ENCODE measurements at regions not wholly inside any gene's neighbourhood (a gene's known extent, or its start where the extent isn't known, plus 50 kb on each side); places are given as distances from the start of the nearest gene placed in this dataset.
"Not testable (repeated sequence)": the region's sequence is repeated elsewhere in the genome, so short reads cannot be mapped to it uniquely, and the experiment has no call there.

DNA sequence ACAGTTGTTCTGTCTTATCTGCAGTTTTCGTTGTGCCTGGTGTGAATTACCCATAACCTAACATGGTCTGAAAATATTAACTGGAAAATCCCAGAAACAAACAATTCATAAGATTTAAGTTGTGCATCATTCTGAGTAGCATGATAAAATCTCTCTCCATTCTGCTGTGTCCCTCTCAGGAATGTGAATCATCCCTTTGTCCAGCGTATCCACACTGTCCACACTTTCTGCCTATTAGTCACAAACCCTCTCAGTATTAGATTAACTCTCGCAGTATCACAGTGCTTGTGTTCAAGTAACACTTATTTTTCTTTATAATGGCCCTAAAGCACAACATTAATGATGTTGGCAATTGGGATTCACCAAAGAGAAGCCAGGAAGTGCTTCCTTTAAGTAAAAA lies 203.2 kb downstream of the CGGBP1 start:
- H3K4me3 ChIP-seq (ENCODE audit: low read length), result no peak overlapping the region
- no peaks in the 10 kb centered on the region for H3K27me3 ChIP-seq (ENCODE audit: insufficient read depth, low read length)
- H3K36me3 ChIP-seq (ENCODE audit: insufficient read depth, low read length), result no peaks in the 10 kb centered on the region
- H3K9me3 ChIP-seq (ENCODE audit: low read length), result no peaks in the 10 kb centered on the region
- H2AFZ ChIP-seq (ENCODE audit: low read depth, low read length), result no peak overlapping the region
- H3K4me1 ChIP-seq (ENCODE audit: insufficient read depth, low read length), result peaks cover 3% of the 10 kb centered on the region

DNA sequence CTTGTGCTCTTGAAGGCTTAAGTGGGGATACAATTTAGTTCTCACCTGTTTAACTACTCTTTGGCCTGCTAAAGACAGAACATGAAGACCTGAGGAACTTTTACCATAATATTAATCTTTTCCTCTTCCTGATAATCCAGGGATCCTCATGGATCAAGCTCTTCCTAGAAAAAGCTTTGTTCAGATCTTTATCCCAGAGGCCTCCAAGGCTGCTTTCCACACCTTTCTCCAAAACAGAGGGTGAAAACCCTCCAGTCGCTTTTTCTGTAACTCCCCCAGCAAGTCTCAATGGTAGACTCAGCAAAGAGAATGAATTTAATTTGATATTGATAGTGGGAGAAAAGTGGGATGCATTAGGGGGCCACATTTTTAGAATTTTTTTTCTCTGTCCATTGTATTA lies 203.6 kb downstream of the CGGBP1 start:
- Histone ChIP-seq H3K4me3 (ENCODE audit: low read length) (no peak overlapping the region), H3K27me3 (ENCODE audit: insufficient read depth, low read length) (no peaks in the 10 kb centered on the region), H3K4me1 (ENCODE audit: insufficient read depth, low read length) (peaks cover 3% of the 10 kb centered on the region), H2AFZ (ENCODE audit: low read depth, low read length) (no peak overlapping the region), H3K36me3 (ENCODE audit: insufficient read depth, low read length) (no peaks in the 10 kb centered on the region), H3K9me3 (ENCODE audit: low read length) (no peaks in the 10 kb centered on the region)

DNA sequence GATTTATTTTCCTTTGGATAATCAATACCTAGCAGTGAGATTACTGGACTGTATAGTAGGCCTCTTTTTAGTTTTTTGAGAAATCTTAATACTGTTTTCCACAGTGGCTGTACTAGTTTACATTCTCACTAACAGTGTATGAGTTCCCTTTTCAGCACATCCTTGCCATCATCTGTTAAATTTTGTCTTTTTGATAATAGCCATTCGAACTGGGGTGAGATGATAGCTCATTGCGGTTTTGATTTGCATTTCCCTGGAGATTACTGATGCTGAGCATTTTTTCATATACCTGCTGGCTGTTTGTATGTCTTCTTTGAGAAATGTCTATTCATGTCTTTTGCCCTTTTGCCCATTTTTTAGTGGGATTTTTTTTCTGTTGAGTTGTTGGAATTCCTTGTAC lies 210.8 kb downstream of the CGGBP1 start:
- Histone ChIP-seq H3K4me3 (ENCODE audit: low read length) (no peak overlapping the region), H3K36me3 (ENCODE audit: insufficient read depth, low read length) (no peaks in the 10 kb centered on the region), H2AFZ (ENCODE audit: low read depth, low read length) (no peak overlapping the region), H3K4me1 (ENCODE audit: insufficient read depth, low read length) (no peaks in the 10 kb centered on the region), H3K27me3 (ENCODE audit: insufficient read depth, low read length) (no peaks in the 10 kb centered on the region), H3K9me3 (ENCODE audit: low read length) (no peaks in the 10 kb centered on the region)

DNA sequence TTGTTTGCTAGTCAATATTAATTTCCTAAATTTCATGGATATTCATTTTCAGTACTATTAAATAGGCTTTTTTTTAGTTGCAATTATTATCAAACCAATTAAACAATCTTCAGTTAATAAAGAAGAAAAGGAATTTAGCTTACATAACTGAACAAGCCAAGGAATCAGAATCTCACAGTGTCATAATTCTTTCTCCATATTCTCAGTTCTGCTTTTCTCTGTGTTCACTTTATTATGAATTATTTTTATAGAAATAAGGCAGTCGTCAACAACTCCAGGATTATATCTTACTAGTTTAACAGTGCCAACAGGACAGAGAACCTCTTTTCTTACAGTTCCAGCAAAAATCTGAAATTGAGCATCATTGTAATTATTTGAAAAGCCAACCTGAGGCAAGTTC lies 221.7 kb downstream of the CGGBP1 start:
- H3K9me3 ChIP-seq (ENCODE audit: low read length), result no peaks in the 10 kb centered on the region
- no peak overlapping the region for H2AFZ ChIP-seq (ENCODE audit: low read depth, low read length)
- H3K4me1 ChIP-seq (ENCODE audit: insufficient read depth, low read length), result no peaks in the 10 kb centered on the region
- no peaks in the 10 kb centered on the region for H3K36me3 ChIP-seq (ENCODE audit: insufficient read depth, low read length)
- H3K4me3 ChIP-seq (ENCODE audit: low read length), result no peak overlapping the region
- H3K27me3 ChIP-seq (ENCODE audit: insufficient read depth, low read length), result no peaks in the 10 kb centered on the region

DNA sequence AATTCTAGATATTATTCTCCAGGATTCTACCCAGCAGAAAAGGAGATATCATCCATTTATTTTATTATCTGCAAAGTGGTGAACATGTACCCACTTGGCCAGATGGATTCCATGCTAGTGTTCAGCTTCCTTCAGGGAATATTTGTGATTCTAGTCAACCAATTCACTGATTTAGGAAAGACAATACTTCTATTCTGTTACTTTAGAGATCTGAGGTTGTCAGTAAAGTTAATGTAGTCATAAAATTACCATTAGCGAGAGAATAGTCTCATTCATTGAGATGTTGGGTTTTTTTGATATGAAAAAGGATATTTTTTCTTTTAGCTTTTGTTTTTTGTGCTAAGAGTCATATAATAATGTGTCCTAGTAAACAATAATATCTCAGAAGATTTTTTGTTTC lies 222.8 kb downstream of the CGGBP1 start:
- Histone ChIP-seq H3K27me3 (ENCODE audit: insufficient read depth, low read length) (no peaks in the 10 kb centered on the region), H2AFZ (ENCODE audit: low read depth, low read length) (no peak overlapping the region), H3K36me3 (ENCODE audit: insufficient read depth, low read length) (no peaks in the 10 kb centered on the region), H3K9me3 (ENCODE audit: low read length) (no peaks in the 10 kb centered on the region), H3K4me1 (ENCODE audit: insufficient read depth, low read length) (no peaks in the 10 kb centered on the region), H3K4me3 (ENCODE audit: low read length) (no peak overlapping the region)

DNA sequence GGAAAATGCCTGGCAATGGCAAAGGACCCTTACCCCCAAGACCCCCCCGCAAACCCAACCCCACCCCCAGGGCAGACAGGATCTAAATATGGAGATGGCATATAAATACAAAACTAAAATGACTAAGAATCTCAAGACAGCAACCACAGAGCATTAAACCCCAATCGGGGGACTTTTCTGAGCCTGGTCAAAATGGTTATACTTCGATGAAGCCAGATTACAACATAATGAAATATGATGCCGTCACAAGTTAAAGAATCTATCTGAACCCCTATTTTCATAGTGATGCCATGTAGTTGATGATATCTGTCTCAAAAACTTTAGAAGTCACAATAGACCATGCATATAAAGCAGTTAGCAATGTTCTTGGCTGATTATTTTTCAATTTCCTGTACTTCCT lies 223.6 kb downstream of the CGGBP1 start:
- H3K4me3 ChIP-seq (ENCODE audit: low read length), result no peak overlapping the region
- H3K36me3 ChIP-seq (ENCODE audit: insufficient read depth, low read length), result no peaks in the 10 kb centered on the region
- no peaks in the 10 kb centered on the region for H3K27me3 ChIP-seq (ENCODE audit: insufficient read depth, low read length)
- no peak overlapping the region for H2AFZ ChIP-seq (ENCODE audit: low read depth, low read length)
- no peaks in the 10 kb centered on the region for H3K9me3 ChIP-seq (ENCODE audit: low read length)
- no peaks in the 10 kb centered on the region for H3K4me1 ChIP-seq (ENCODE audit: insufficient read depth, low read length)

DNA sequence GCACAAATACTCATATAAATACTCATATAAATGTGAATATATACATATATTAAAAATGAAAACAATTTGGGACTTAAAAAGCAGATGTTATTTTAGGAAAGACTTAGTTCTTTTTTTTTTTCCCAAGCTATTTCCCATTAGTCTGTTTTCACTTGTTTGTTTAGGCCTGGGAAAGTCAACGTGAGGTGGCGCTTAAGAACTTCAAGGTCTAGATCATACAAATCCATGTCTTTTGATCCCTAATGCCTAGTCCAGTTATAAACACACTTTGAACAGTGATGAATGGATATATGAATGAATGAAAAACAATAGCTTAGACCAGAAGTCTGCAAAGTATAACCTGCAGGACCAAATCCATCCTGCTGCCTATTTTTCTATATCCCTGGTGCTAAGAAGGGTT lies 224.5 kb downstream of the CGGBP1 start:
- Histone ChIP-seq H3K4me3 (ENCODE audit: low read length) (no peak overlapping the region), H3K27me3 (ENCODE audit: insufficient read depth, low read length) (no peaks in the 10 kb centered on the region), H3K4me1 (ENCODE audit: insufficient read depth, low read length) (no peaks in the 10 kb centered on the region), H2AFZ (ENCODE audit: low read depth, low read length) (no peak overlapping the region), H3K36me3 (ENCODE audit: insufficient read depth, low read length) (no peaks in the 10 kb centered on the region), H3K9me3 (ENCODE audit: low read length) (no peaks in the 10 kb centered on the region)

DNA sequence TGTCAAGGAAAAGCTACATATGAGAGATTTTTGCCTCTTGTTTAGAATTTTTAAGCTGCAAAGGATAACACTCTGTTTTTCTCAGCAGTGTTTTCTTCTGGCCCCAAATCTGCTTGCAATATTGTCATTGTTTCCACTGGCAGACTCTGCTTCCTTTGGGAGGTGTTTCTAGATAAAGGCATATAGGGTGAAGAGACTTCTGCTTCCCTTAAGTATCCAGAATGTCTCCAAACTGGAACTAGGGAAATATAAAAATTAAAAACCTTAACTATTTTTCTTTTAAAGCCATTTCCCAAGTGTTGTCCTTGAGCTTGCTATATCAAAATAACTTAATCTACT lies 225.8 kb downstream of the CGGBP1 start:
- H3K4me1 ChIP-seq (ENCODE audit: insufficient read depth, low read length), result no peaks in the 10 kb centered on the region
- H3K36me3 ChIP-seq (ENCODE audit: insufficient read depth, low read length), result no peaks in the 10 kb centered on the region
- no peak overlapping the region for H3K4me3 ChIP-seq (ENCODE audit: low read length)
- H3K9me3 ChIP-seq (ENCODE audit: low read length), result no peaks in the 10 kb centered on the region
- H3K27me3 ChIP-seq (ENCODE audit: insufficient read depth, low read length), result no peaks in the 10 kb centered on the region
- H2AFZ ChIP-seq (ENCODE audit: low read depth, low read length), result no peak overlapping the region

DNA sequence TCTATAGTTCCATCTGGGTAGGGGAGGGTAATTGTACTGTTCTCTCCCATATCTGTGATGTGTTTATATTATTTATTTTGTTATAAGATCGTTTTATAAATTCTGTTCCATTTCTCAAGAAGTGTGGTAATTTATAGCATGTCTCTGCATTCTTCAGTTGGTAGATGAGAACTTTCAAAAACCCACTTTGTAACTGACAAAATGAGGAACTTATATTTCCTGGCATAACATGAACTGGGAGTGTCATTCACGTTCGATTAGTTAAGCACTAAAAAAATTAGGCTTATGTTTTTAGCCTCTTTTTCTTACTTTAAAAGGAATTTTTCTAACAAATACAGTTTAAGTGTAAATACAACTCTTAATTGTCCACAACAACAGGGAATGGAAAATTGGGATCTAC lies 230.8 kb downstream of the CGGBP1 start:
- Histone ChIP-seq H2AFZ (ENCODE audit: low read depth, low read length) (no peak overlapping the region), H3K4me3 (ENCODE audit: low read length) (no peak overlapping the region), H3K9me3 (ENCODE audit: low read length) (no peaks in the 10 kb centered on the region), H3K27me3 (ENCODE audit: insufficient read depth, low read length) (no peaks in the 10 kb centered on the region), H3K4me1 (ENCODE audit: insufficient read depth, low read length) (no peaks in the 10 kb centered on the region), H3K36me3 (ENCODE audit: insufficient read depth, low read length) (no peaks in the 10 kb centered on the region)

DNA sequence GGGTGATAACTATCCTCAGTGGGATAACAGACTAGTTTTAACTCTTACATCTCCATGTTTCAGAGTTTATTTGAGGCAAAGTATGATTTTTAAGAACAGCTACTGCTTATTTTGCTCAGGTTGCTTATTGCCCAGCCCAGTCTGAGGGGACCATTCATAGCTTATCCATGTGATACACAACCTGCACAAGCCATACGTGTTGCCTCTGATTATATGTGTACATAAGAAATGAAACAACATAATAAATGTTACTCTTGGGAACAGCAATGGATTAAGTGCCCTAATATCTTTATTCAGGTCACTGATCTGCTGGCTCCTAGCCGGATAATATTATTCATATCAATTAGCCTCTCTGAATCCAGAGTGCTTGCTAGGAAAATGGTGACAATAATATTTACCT lies 236.2 kb downstream of the CGGBP1 start:
- no peaks in the 10 kb centered on the region for H3K4me1 ChIP-seq (ENCODE audit: insufficient read depth, low read length)
- H3K27me3 ChIP-seq (ENCODE audit: insufficient read depth, low read length), result no peaks in the 10 kb centered on the region
- no peak overlapping the region for H3K4me3 ChIP-seq (ENCODE audit: low read length)
- H3K9me3 ChIP-seq (ENCODE audit: low read length), result no peaks in the 10 kb centered on the region
- H3K36me3 ChIP-seq (ENCODE audit: insufficient read depth, low read length), result no peaks in the 10 kb centered on the region
- no peak overlapping the region for H2AFZ ChIP-seq (ENCODE audit: low read depth, low read length)

DNA sequence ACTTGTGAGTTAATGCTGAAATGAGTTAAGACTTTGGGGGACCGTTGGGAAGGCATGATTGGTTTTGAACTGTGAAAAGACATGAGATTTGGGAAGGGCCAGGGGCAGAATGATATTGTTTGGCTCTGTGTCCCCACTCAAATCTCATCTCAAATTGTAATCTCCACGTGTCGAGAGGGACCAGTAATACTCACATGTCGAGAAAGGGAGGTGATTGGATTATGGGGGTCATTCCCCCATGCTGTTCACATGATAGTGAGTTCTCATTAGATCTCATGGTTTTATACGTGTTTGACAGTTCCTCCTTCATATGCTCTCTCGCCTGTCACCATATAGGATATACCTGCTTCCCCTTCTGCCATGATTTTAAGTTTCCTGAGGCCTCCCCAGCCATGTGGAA lies 245.3 kb downstream of the CGGBP1 start:
- H3K4me3 ChIP-seq (ENCODE audit: low read length); H3K4me1 ChIP-seq (ENCODE audit: insufficient read depth, low read length); H3K9me3 ChIP-seq (ENCODE audit: low read length); H2AFZ ChIP-seq (ENCODE audit: low read depth, low read length); H3K27me3 ChIP-seq (ENCODE audit: insufficient read depth, low read length); H3K36me3 ChIP-seq (ENCODE audit: insufficient read depth, low read length): not testable (repeated sequence)

DNA sequence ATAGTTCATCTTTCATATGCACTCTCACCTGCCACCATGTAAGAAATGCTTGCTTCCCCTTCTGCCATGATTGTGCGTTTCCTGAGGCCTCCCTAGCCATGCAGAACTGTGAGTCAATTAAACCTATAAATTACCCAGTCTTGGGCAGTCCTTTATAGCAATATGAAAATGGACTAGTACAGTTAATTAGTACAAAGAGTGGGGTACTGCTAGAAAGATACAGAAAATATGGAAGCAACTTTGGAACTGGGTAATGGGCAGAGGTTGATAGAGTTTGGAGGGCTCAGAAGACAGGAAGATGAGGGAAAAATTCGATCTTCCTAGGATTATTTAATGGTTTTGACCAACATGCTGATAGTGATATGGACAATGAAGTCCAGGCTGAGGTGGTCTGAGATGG lies 246.9 kb downstream of the CGGBP1 start:
- no peak overlapping the region for H2AFZ ChIP-seq (ENCODE audit: low read depth, low read length)
- H3K27me3 ChIP-seq (ENCODE audit: insufficient read depth, low read length), result no peaks in the 10 kb centered on the region

DNA sequence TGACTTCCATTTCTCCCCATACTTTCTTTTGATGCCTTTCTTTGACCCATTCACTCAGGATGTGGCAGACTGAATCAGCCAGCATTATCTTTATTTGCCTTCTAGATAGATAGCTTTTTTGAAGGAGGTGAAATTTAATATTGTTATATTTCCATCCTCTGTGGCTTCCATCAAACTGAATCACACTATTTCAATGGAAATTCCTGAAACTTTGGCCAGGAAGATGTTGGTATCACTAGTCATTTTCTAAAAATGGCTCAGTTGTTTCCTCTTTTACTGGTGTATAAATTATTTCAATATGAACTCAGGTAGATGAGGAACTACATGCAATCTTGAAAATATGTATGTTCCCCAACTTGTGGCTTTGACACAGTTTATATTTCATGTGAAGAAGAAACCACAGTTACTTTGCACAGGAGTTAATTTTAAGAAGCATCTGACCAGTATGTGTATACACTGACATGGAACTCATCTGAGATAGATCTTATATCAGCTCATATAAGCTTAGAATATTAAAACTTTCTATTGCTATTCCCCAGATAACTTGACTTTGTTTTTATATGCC lies 248.3 kb downstream of the CGGBP1 start:
- Histone ChIP-seq H3K4me1 (ENCODE audit: insufficient read depth, low read length) (no peaks in the 10 kb centered on the region), H3K9me3 (ENCODE audit: low read length) (no peaks in the 10 kb centered on the region), H3K4me3 (ENCODE audit: low read length) (no peak overlapping the region), H3K27me3 (ENCODE audit: insufficient read depth, low read length) (no peaks in the 10 kb centered on the region), H2AFZ (ENCODE audit: low read depth, low read length) (no peak overlapping the region), H3K36me3 (ENCODE audit: insufficient read depth, low read length) (no peaks in the 10 kb centered on the region)

More for the DNA sequence above, 246.9 kb downstream of the CGGBP1 start:
- Histone ChIP-seq H3K4me3 (ENCODE audit: low read length) (no peak overlapping the region), H3K9me3 (ENCODE audit: low read length) (no peaks in the 10 kb centered on the region), H3K36me3 (ENCODE audit: insufficient read depth, low read length) (no peaks in the 10 kb centered on the region), H3K4me1 (ENCODE audit: insufficient read depth, low read length) (no peaks in the 10 kb centered on the region)

DNA sequence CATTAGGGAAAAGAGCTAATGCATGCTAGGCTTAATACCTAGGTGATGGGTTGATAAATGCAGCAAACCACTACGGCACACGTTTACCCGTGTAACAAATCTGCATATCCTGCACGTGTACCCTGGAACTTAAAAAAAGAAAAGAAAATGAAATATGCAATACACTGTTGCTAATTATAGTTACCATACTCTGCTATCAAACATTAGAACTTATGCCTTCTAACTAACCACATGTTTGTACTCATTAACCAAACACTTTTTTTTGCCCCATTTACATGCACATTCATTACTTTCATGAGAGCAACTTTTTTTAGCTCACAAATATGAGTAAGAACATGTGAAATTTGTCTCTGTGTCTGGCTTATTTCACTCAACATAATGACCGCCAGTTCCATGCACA lies 253.1 kb downstream of the CGGBP1 start:
- no peak overlapping the region for H3K4me3 ChIP-seq (ENCODE audit: low read length)
- H3K9me3 ChIP-seq (ENCODE audit: low read length), result no peaks in the 10 kb centered on the region
- H3K36me3 ChIP-seq (ENCODE audit: insufficient read depth, low read length), result no peaks in the 10 kb centered on the region
- no peaks in the 10 kb centered on the region for H3K27me3 ChIP-seq (ENCODE audit: insufficient read depth, low read length)
- H2AFZ ChIP-seq (ENCODE audit: low read depth, low read length), result no peak overlapping the region
- H3K4me1 ChIP-seq (ENCODE audit: insufficient read depth, low read length), result no peaks in the 10 kb centered on the region

Measured in neuron (in vitro differentiated cells).